ENCODE measurements at regions not wholly inside any gene's neighbourhood (a gene's known extent, or its start where the extent isn't known, plus 50 kb on each side); places are given as distances from the start of the nearest gene placed in this dataset.

DNA sequence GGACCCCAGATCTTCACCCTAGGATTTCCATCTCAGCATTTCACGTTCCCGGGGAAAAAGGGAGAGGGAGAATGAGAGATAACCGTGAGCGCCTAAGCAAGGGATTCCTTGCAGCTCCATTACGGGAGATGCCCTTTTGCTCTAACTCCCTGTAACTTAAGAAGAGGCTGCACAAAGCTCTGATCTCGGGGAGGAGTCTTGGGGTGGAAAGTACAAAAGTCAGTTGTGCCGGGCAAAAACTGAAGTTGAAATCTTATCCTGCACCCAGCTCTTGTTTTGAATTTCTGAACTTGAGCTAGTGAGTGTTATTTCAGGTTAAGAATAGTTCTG, 256.4 kb upstream of the SOX21 start:
- DNase-seq (ENCODE audit: low read depth in 2 of 2), result no peak

DNA sequence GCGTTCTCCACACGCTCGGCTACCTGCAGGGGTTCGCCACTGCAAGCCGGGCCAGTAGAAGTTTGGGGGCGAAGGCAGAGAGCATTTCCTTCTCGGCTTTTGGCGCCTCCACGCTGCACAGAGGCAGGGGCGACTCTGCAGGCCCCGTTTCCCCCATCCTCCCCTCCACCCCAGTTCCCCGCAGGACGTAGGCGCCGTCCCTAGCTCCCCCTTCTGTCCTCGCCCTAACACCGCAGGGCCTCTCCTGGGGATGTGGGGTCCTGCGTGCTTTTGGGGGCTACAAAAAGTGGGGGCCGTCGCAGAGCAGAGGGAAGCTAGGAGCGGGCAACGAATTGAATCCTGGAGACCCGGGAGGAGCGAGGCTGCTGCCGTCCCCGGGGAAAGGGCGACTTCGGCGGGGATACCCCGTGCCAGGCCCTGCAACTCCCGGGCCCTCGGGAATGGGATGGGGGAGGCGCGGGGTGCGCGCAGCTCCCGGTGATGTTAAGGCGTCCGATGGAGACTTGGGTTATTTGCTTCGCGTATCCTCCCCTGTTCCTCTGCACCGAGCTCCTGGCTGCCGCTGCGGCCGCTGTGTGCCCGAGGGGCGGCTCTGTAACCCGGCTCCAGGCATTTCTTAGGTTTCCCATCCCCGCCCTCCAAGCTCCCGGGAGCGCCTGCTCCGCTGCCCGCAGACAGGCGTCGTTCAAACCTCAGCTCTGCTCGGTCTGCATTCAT, 255.9 kb upstream of the SOX21 start:
- DNase-seq (ENCODE audit: low read depth in 2 of 2), result no peak

DNA sequence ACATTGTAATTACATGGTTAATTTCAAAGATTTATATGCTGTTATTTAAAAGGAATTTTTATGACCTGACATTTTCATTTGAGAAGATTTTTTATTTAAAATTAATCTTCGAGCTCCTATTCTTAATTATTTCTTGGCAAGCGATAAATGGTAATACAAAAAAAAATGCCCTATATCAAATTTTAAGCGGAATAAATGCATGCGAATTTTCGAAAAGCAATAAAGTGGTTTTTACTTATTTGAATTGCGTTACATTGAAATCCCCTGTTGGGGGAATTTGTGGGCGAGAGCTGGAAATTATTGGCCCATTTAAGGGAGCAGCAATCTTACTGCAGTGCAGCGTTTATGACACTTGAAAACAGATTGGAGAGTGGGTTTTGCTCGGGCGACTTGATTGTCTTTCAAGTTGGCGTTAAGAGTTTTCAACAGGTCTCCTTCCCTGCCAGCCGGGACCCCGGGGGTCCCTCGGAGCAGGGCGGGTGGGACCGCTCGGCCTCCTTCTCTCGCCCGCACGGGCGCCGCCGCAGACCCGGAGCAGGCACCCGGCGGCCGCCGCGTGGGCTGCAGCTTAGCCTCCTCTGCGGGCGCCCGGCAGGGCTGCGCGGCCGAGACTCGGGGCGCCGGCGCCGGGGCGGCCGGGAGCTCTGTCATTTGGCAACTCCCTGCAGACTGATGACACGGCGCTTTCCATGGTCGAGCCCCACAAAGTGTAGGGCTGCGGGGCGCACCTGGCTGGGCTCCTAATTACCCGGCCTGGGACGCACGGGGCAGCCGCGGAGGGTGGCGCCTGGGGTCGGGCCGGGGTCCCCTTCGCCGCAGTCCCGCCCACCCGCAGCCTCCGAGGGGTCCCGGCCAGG, 255.1 kb upstream of the SOX21 start:
- peak in 1 of 2 experiments; percentile 15 for DNase-seq (ENCODE audit: low read depth in 2 of 2)

- DNase-seq (ENCODE audit: low read depth in 2 of 2), result no peak
Observed at GRCh38 chr13:94966422-94966955, 254.1 kb upstream of the SOX21 start.

DNA sequence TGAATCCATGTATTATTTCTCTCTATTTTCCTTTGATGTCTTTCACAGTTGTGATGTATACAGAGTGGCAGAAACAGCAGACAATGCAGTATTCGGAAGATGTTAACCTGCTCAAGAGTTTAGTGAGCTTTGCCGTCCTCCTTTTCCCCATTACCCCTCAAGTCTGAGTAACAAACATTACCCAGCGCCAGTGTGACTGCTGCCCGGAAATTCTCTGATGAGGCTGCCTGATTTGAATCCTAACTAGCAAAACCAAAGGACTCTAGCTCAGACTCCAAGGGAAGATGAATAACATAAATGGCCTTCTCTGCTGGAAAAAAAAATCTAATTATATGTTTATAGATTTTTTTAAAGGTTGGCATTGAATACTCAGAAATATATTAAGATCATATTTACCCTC, 247.3 kb upstream of the SOX21 start:
- DNase-seq (ENCODE audit: low read depth in 2 of 2), result no peak

GRCh38 chr13:94956417-94957110, 244.2 kb upstream of the SOX21 start:
- no peak for DNase-seq (ENCODE audit: low read depth in 2 of 2)

DNA sequence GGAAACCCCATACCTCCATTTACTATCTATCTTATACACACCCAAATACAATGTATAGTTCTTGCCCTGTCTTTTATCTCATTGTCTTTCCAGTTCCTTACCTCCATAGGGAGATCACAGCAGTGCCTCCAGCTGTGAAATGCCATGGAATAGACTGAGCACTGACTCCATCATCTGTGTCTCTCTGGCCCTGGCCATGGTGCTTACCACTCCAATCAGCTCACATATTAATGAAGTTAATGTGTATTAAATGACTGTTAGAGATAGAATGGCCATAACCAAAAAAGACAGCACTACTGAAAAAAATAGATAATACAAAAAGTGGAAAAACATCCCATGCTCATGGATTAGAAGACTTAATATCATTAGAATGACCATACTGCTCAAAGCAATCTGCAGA, 240.4 kb upstream of the SOX21 start:
- DNase-seq (ENCODE audit: low read depth in 2 of 2), result no peak

GRCh38 chr13:94950303-94950702, 238.0 kb upstream of the SOX21 start:
- DNase-seq (ENCODE audit: low read depth in 2 of 2), result no peak

- DNase-seq (ENCODE audit: low read depth in 2 of 2), result no peak
Observed at GRCh38 chr13:94947965-94948371, 235.6 kb upstream of the SOX21 start.

- no peak for DNase-seq (ENCODE audit: low read depth in 2 of 2)
Observed at GRCh38 chr13:94947392-94947791, 235.0 kb upstream of the SOX21 start.

DNA sequence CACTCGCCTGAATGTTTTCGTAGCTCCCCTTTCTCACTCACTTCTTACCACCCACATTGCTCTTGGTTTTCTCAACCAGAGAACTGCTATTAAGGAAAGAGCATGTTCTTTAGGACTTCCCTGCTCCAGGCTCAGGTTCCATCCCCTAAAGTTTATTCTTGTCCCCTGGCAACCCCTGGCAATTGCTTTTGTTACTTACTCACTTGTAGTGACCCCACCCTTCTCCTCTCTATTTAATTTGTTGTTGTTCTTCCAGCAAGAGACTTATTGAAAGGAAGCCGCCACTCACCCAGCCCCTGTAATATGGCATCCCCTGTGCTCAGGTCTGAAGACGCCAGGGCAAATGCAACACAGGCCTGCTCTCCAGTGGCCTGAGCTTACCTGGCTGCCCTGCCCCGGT, 233.7 kb upstream of the SOX21 start:
- no peak for DNase-seq (ENCODE audit: low read depth in 2 of 2)

DNA sequence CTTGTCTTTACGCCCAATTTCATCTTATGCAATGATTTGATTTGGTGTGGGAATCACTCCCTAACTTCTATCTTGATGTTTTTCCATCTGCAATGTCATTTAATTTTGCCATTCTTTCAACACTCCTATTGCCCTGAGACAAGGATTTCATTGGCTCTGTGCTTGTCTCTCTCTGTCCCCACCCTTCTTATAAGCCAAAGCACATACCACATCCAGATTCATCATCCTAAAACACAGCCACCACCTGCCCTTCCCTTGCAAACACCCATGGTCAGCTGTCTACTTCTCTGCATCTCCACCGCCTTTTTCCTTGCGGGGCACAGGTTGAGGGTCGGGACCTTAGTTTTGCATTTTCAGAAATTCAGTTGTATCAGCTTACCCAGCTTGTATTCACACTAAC, 225.8 kb upstream of the SOX21 start:
- DNase-seq (ENCODE audit: low read depth in 2 of 2), result no peak

DNA sequence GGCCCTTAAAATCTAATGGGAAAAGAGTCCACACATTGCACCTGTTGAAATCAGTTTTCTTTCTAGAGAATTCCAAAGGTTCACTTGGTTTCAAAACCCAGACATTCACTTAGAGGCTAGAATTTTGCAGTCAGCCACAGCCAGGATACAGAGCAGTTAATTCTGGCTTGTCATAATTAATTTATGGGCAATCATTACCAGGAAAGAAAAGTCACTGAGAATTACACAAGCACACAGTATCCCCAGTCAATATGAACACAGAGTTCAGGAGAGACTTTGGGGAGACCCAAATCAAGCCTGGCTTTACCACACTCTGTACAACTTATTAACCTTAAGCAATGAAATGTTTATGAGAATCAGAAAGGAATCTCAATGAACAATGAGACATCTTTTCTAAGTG, 224.3 kb upstream of the SOX21 start:
- DNase-seq (ENCODE audit: low read depth in 2 of 2), result no peak

DNA sequence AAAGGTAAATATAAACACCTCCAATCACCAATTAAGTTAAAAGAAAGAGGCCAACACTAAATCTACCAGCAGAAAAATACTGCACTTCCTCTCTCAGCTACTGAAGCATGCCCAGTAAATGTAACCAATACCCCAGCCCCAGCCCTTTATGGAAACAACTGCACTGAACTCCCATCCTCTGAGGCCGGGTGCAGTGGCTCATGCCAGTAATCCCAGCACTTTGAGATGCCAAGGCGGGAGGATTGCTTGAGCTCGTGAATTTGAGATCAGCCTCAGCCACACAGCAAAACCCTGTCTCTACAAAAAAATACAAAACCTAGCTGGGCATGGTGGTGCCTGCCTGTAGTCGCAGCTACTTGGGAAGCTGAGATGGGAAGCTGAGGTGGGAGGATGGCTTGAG, 221.6 kb upstream of the SOX21 start:
- no peak for DNase-seq (ENCODE audit: low read depth in 2 of 2)

- DNase-seq (ENCODE audit: low read depth in 2 of 2), result no peak
Observed at GRCh38 chr13:94933230-94933751, 220.9 kb upstream of the SOX21 start.

GRCh38 chr13:94928127-94928775, 215.9 kb upstream of the SOX21 start:
- no peak for DNase-seq (ENCODE audit: low read depth in 2 of 2)

- no peak for DNase-seq (ENCODE audit: low read depth in 2 of 2)
Observed at GRCh38 chr13:94925263-94925662, 212.9 kb upstream of the SOX21 start.

DNA sequence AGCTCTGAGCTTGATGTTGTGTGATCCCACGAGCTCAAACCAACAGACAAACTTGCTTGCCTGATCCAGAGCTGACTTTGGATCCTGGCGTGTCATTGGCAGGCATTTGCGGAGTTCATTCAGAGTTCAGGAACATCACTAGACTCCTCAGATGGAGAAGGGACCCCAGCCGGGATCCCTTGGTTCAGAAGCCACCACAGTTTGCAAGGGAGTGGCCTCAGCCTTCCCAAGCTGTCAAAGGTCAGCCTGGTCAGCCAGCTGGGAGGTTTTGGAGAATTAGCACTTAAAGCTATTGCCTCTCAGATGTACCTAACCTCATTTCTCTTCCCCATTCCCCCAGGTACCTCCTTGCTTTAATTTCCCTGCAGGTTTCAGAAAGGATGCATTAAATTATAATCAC, 208.8 kb upstream of the SOX21 start:
- DNase-seq (ENCODE audit: low read depth in 2 of 2), result no peak

- no peak for DNase-seq (ENCODE audit: low read depth in 2 of 2)
Observed at GRCh38 chr13:94920578-94920977, 208.2 kb upstream of the SOX21 start.

GRCh38 chr13:94917824-94918223, 205.5 kb upstream of the SOX21 start:
- DNase-seq (ENCODE audit: low read depth in 2 of 2), result no peak

GRCh38 chr13:94914895-94915294, 202.6 kb upstream of the SOX21 start:
- no peak for DNase-seq (ENCODE audit: low read depth in 2 of 2)

- DNase-seq (ENCODE audit: low read depth in 2 of 2), result no peak
Observed at GRCh38 chr13:94906605-94907004, 194.3 kb upstream of the SOX21 start.

Measured in stimulated activated CD4-positive, alpha-beta T cell treated with anti-CD3 and anti-CD28 coated beads, Interleukin-12 subunit alpha, Interleukin-12 subunit beta, amount 100 ng/mL, for 24 hours (primary cell).